HG03575 (cell line): ENCODE measurements at regions not wholly inside any gene's neighbourhood (a gene's known extent, or its start where the extent isn't known, plus 50 kb on each side); places are given as distances from the start of the nearest gene placed in this dataset.
"Not testable (repeated sequence)": the region's sequence is repeated elsewhere in the genome, so short reads cannot be mapped to it uniquely, and the experiment has no call there.

Source experiments
- ATAC-seq: cut with Tn5 transposase; IDR thresholded peaks from one replicate; pipeline ENCODE4 v1.9.1; 2021; ENCODE audit not compliant: unreplicated experiment, insufficient number of reproducible peaks, low FRiP score; ENCODE audit errors: extremely low read depth

GRCh38 chr3:82643948-82644347, 882.5 kb upstream of the GBE1 start:
- ATAC-seq, result no peak

- ATAC-seq, result no peak
These were observed 880.3 kb upstream of the GBE1 start for GRCh38 chr3:82641701-82642100.

DNA sequence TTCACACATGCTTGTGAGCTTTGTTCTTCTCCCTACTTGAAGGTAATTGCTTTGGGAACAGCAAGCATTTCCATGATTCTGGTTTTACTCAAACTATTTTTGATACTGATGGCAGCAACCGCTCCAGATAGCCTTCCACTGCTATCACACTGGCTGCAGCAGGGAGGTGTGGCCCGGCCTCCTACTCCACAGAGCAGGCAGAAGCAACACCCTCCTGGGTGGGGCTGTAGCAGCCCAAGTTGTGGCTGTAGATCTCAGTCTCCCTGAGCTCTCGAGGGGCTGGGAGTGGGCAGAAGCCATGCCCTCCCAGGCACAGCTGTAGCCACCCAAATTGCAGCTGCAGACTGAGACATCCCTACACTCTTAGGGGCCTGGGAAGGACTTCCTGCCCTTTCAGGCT, 878.8 kb upstream of the GBE1 start:
- no peak for ATAC-seq

DNA sequence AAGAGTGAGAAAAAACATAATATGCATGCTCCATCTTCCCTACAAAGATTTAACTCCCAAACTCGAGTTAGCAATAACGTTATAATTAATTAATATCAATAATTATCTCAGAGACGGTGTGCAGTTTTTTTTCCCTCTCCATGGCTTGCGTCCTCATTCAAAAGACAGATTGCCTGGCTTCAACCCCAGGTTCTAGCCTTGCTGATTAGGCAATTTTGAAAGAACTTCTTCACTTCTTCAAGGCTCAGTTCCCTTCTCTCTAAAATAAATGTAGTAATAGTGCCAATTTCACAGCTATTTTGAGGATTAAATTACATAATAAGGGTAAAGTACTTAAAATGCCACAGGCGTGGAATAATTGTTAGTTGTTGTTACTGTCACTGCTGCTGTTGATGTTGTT, 876.1 kb upstream of the GBE1 start:
- no peak for ATAC-seq

GRCh38 chr3:82636177-82636576, 874.7 kb upstream of the GBE1 start:
- ATAC-seq, result no peak

DNA sequence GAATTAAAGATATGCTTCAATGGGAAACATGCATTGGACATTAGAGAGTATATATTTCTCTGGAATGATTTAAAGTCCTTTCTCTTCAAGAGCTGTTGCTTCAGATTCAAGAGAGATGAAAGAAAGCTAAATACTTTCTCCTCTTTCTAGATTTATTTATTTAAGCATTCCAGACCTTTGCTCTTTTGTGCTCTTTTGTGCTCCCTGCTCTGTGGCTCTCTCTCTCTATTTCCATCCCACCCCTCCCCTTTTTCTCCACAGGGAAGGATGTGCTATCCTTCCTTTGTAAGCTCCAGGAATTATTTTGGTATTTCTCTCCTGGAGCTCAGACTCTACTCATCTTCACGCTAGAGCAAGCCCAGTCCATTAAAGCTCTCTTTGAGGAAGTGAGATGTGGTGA, 871.9 kb upstream of the GBE1 start:
- ATAC-seq, result no peak

GRCh38 chr3:82629937-82630336, 868.5 kb upstream of the GBE1 start:
- ATAC-seq, result no peak

GRCh38 chr3:82628385-82629014, 867.1 kb upstream of the GBE1 start:
- ATAC-seq, result no peak

- no peak for ATAC-seq
These were observed 866.3 kb upstream of the GBE1 start for GRCh38 chr3:82627733-82628132.

GRCh38 chr3:82620744-82621143, 859.3 kb upstream of the GBE1 start:
- ATAC-seq, result not testable (repeated sequence)

GRCh38 chr3:82618594-82618993, 857.1 kb upstream of the GBE1 start:
- ATAC-seq, result no peak

DNA sequence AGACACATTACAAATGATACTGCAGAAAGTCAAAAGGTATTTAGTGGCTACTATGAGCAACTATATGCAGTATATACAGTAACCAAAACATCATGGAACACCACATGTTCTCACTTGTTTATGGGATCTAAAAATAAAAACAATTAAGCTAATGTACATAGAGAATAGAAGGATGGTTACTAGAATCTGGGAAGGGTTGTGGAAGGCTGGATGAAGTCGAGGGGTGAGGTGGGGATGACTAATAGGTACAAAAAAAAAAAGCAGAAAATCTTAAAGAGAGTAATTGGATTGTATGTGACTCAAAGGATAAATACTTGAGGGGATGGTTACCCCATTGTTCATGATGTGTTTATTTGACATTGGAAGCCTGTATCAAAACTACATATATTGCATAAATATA, 848.8 kb upstream of the GBE1 start:
- ATAC-seq, result no peak

DNA sequence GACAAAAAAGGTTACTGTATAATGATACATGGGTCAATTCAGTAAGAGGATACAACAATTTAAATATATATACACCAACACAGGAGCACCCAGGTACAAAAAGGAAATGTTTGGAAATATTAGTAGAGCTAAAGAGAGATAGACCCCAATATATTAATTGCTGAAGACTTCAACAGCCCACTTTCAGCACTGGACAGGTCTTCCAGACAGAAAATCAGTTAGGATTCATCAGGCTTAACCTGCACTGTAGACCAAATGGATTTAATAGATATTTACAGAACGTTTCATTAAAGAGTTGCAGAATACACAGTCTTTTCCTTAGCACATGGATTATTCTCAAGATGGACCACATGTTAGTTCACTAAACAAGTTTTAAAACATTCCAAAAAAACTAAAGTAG, 845.9 kb upstream of the GBE1 start:
- ATAC-seq, result no peak

DNA sequence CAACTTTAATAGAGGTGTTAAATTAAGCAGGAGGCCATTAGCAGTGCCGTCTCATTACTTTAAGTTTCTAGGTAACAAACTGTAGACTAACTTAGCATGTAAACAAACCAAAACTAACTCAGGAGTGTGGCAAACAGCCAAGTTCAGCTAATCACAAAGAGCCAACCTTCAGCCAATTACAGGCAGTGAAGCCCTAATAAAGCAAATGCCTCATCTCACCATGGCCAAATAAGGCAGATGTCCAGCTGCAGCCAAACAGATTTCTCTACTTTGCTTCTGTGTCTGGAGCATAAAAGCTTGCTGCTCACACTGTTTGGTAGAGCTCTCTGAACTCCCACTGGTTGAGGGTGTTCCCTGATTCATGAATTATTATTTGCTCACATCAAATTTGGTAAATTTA, 835.4 kb upstream of the GBE1 start:
- no peak for ATAC-seq

- ATAC-seq, result no peak
These were observed 834.1 kb upstream of the GBE1 start for GRCh38 chr3:82595530-82595929.

GRCh38 chr3:82587174-82587573, 825.7 kb upstream of the GBE1 start:
- ATAC-seq, result no peak

DNA sequence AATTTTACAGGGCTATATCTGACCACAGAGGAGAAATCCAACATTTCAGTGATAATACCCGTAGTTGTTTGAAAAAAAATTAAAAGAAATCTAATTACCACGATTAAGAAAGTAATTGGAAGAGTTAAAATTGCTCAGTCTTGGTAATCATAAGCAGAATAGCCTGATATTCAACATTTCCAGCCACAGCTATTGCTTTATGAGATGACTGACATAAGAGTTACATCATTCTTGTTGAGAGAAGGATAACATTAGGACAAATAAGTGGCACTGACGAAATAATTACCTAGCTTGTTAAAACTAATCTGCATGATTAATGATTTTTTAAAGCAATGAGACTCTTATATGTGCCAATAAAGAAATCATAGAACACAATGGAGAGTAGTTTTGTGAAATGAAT, 825.0 kb upstream of the GBE1 start:
- ATAC-seq, result no peak

- ATAC-seq, result not testable (repeated sequence)
These were observed 824.6 kb upstream of the GBE1 start for GRCh38 chr3:82586002-82586401.

DNA sequence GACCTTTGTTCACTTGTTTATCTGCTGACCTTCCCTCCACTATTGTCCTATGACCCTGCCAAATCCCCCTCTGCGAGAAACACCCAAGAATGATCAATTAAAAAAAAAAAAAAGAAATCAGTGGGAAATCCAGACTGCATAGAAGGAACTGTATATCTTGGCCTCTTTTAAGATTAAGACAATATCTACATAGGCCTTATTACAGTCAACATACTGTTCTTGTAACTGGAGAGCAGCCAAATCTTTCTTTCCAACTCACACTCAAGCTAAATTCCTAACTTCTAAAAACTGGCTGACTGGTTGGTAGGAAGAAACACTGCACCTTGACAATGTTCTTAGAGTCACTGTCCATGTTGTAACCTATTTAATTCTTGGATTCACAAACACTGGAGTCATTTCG, 824.1 kb upstream of the GBE1 start:
- ATAC-seq, result not testable (repeated sequence)

GRCh38 chr3:82584861-82585260, 823.4 kb upstream of the GBE1 start:
- not testable (repeated sequence) for ATAC-seq

DNA sequence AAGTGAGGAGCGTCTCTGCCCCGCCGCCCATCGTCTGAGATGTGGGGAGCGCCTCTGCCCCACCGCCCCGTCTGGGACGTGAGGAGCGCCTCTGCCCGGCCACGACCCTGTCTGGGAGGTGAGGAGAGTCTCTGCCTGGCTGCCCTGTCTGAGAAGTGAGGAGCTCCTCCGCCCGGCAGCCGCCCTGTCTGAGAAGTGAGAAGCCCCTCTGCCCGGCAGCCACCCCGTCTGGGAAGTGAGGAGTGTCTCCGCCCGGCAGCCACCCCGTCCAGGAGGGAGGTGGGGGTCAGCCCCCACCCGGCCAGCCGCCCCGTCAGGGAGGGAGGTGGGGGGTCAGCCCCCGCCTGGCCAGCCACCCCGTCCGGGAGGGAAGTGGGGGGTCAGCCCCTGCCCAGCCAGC, 823.0 kb upstream of the GBE1 start:
- not testable (repeated sequence) for ATAC-seq
